A549 (cell line): ENCODE measurements at regions not wholly inside any gene's neighbourhood (a gene's known extent, or its start where the extent isn't known, plus 50 kb on each side); places are given as distances from the start of the nearest gene placed in this dataset.

Source experiments
- HDAC2 ChIP-seq: fragments of 200-600 bp; sonication (generic); IDR thresholded peaks from 2 replicates; pipeline ENCODE4 v1.6.1; 2016
- RARB ChIP-seq: fragments of 250-450 bp; sonication (Bioruptor Pico); IDR thresholded peaks from 2 replicates; pipeline ENCODE4 v1.8.0; 2021; ENCODE audit warnings: mild to moderate bottlenecking, moderate library complexity

DNA sequence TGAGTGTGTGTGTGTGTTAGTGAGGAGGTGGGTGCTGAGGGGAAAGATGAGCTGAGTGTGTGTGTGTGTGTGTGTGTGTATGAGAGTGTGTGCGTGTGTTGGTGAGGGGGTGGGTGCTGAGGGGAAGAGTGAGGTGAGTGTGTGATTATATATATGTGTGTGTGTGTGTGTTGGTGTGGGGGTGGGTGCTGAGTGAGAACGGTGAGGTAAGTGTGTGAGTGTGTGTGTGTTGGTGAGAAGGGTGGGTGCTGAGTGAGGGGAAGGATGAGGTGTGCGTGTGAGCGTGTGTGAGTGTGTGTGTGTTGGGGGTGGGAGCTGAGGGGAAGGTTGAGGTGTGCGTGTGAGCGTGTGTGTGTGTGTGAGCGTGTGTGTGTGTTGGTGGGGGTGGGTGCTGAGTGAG, 322.0 kb upstream of the NT5C1B start:
- TF ChIP-seq RARB (no peak), HDAC2 (no peak)
